Suprapubic skin (tissue), 4 donors: ENCODE measurements at regions not wholly inside any gene's neighbourhood (a gene's known extent, or its start where the extent isn't known, plus 50 kb on each side); places are given as distances from the start of the nearest gene placed in this dataset.

Source experiments
- DNase-seq, 2 donors: peaks; one replicate each; pipeline ENCODE4 v3.0.0-alpha.2; 2019; ENCODE audit warnings: low spot score in 2 of 2
- H3K27ac ChIP-seq: fragments of 200-600 bp; sonication (generic); one replicate; pipeline ENCODE4 v1.5.1; 2019
- H3K27me3 ChIP-seq: fragments of 200-600 bp; sonication (generic); one replicate; pipeline ENCODE4 v1.5.1; 2019
- H3K36me3 ChIP-seq: fragments of 200-600 bp; sonication (generic); one replicate; pipeline ENCODE4 v1.5.1; 2019
- H3K4me1 ChIP-seq: fragments of 200-600 bp; sonication (generic); one replicate; pipeline ENCODE4 v1.5.1; 2019
- H3K4me3 ChIP-seq: fragments of 200-600 bp; sonication (generic); one replicate; pipeline ENCODE4 v1.5.1; 2019; ENCODE audit warnings: mild to moderate bottlenecking
- H3K9me3 ChIP-seq: fragments of 200-600 bp; sonication (generic); one replicate; pipeline ENCODE4 v1.5.1; 2019
- CTCF ChIP-seq, 2 donors: fragments of 200-600 bp in 1 of 2; fragments of 450-650 bp in 1 of 2; sonication (generic) in 1 of 2; IDR thresholded peaks; one replicate each; pipeline ENCODE4 v1.5.1; 2016 to 2019; ENCODE audit warnings: antibody characterized with exemption in 2 of 2, mild to moderate bottlenecking in 1 of 2, moderate library complexity in 1 of 2
- EP300 ChIP-seq: sonication (generic); formaldehyde crosslinking; IDR thresholded peaks from one replicate; pipeline ENCODE4 v1.6.1; 2017; ENCODE audit warnings: antibody characterized with exemption
- POLR2A ChIP-seq, 2 donors: fragments of 450-650 bp; IDR thresholded peaks; one replicate each; pipeline ENCODE4 v1.6.1; 2017; ENCODE audit warnings: antibody characterized with exemption in 2 of 2, mild to moderate bottlenecking in 2 of 2, moderate library complexity in 2 of 2
- POLR2AphosphoS5 ChIP-seq, 3 donors: sonication (generic); formaldehyde crosslinking; IDR thresholded peaks; one replicate each; pipeline ENCODE4 v1.6.1; 2017; ENCODE audit warnings: antibody characterized with exemption in 3 of 3
- WGBS: methylation state at CpG from one replicate; pipeline ENCODE4 v1.1.5; 2018; 5-methylcytosine and 5-hydroxymethylcytosine counted together

- WGBS, result 35% methylated on average over 2 of the region's 2 CpGs
- Histone ChIP-seq H3K27me3 (no peaks in the 10 kb centered on the region), H3K36me3 (no peaks in the 10 kb centered on the region), H3K27ac (no peak overlapping the region), H3K9me3 (no peaks in the 10 kb centered on the region), H3K4me3 (no peak overlapping the region), H3K4me1 (peaks cover 2% of the 10 kb centered on the region)
- no peak for DNase-seq
- TF ChIP-seq CTCF (IDR thresholded peaks at IDR 0.05) (no peak), POLR2AphosphoS5 (IDR thresholded peaks at IDR 0.05) (no peak), POLR2A (IDR thresholded peaks at IDR 0.05) (no peak), EP300 (no peak)
Observed at GRCh38 chr6:9257215-9257614, 821.9 kb upstream of the SLC35B3 start.

- WGBS, result 82% methylated on average over 9 of the region's 9 CpGs
- no peak for TF ChIP-seq EP300
- no peak for TF ChIP-seq POLR2AphosphoS5 (IDR thresholded peaks at IDR 0.05)
- no peak for TF ChIP-seq CTCF (IDR thresholded peaks at IDR 0.05)
- no peak for TF ChIP-seq POLR2A (IDR thresholded peaks at IDR 0.05)
- no peaks in the 10 kb centered on the region for H3K36me3 ChIP-seq
Observed at GRCh38 chr6:9254251-9254650, 818.9 kb upstream of the SLC35B3 start.

GRCh38 chr6:9252799-9253198 lies 817.5 kb upstream of the SLC35B3 start:
- no peaks in the 10 kb centered on the region for H3K9me3 ChIP-seq
- H3K4me3 ChIP-seq, result no peak overlapping the region
- H3K36me3 ChIP-seq, result no peaks in the 10 kb centered on the region
- DNase-seq, result no peak
- no peaks in the 10 kb centered on the region for H3K27me3 ChIP-seq
- no peak for TF ChIP-seq POLR2AphosphoS5 (IDR thresholded peaks at IDR 0.05)
- no peak for TF ChIP-seq POLR2A (IDR thresholded peaks at IDR 0.05)
- TF ChIP-seq CTCF (IDR thresholded peaks at IDR 0.05), result no peak
- no peak for TF ChIP-seq EP300
- peaks cover 2% of the 10 kb centered on the region for H3K4me1 ChIP-seq
- H3K27ac ChIP-seq, result no peak overlapping the region
- WGBS, result 79% methylated on average over 4 of the region's 4 CpGs

More at GRCh38 chr6:9254251-9254650, 818.9 kb upstream of the SLC35B3 start:
- Histone ChIP-seq H3K27ac (no peak overlapping the region), H3K4me3 (no peak overlapping the region), H3K27me3 (no peaks in the 10 kb centered on the region), H3K9me3 (no peaks in the 10 kb centered on the region), H3K4me1 (peaks cover 2% of the 10 kb centered on the region)
- no peak for DNase-seq

GRCh38 chr6:9250852-9251251 lies 815.5 kb upstream of the SLC35B3 start:
- H3K9me3 ChIP-seq, result no peaks in the 10 kb centered on the region
- H3K4me3 ChIP-seq, result no peak overlapping the region
- H3K36me3 ChIP-seq, result no peaks in the 10 kb centered on the region
- no peaks in the 10 kb centered on the region for H3K4me1 ChIP-seq
- DNase-seq, result no peak
- no peak overlapping the region for H3K27ac ChIP-seq
- 36% methylated on average over 9 of the region's 9 CpGs for WGBS
- H3K27me3 ChIP-seq, result no peaks in the 10 kb centered on the region
- TF ChIP-seq CTCF (IDR thresholded peaks at IDR 0.05) (peak; percentile 26 to 37), EP300 (no peak)

GRCh38 chr6:9248133-9248532 lies 812.8 kb upstream of the SLC35B3 start:
- WGBS, result 68% methylated on average over 4 of the region's 4 CpGs
- Histone ChIP-seq H3K4me3 (no peak overlapping the region), H3K27ac (no peak overlapping the region), H3K4me1 (no peaks in the 10 kb centered on the region), H3K27me3 (no peaks in the 10 kb centered on the region), H3K9me3 (no peaks in the 10 kb centered on the region), H3K36me3 (no peaks in the 10 kb centered on the region)
- no peak for TF ChIP-seq EP300
- no peak for TF ChIP-seq CTCF (IDR thresholded peaks at IDR 0.05)
- no peak for TF ChIP-seq POLR2AphosphoS5 (IDR thresholded peaks at IDR 0.05)
- TF ChIP-seq POLR2A (IDR thresholded peaks at IDR 0.05), result no peak
- no peak for DNase-seq
